ENCODE measurements at regions not wholly inside any gene's neighbourhood (a gene's known extent, or its start where the extent isn't known, plus 50 kb on each side); places are given as distances from the start of the nearest gene placed in this dataset.

GRCh38 chr4:184310171-184310567 lies 92.5 kb upstream of the ENPP6 start:
- peak; percentile 20 for DNase-seq (ENCODE audit: low read depth)

- DNase-seq (ENCODE audit: low read depth), result peak; percentile 17
These were observed 91.8 kb upstream of the ENPP6 start for GRCh38 chr4:184309241-184310170.

- no peak for DNase-seq (ENCODE audit: low read depth)
These were observed 89.3 kb upstream of the ENPP6 start for GRCh38 chr4:184306949-184307348.

- DNase-seq (ENCODE audit: low read depth), result no peak
These were observed 88.8 kb upstream of the ENPP6 start for GRCh38 chr4:184306470-184306869.

- no peak for DNase-seq (ENCODE audit: low read depth)
These were observed 83.1 kb upstream of the ENPP6 start for GRCh38 chr4:184300816-184301215.

GRCh38 chr4:184298254-184298653 lies 80.6 kb upstream of the ENPP6 start:
- no peak for DNase-seq (ENCODE audit: low read depth)

GRCh38 chr4:184295206-184295605 lies 77.5 kb upstream of the ENPP6 start:
- no peak for DNase-seq (ENCODE audit: low read depth)

- no peak for DNase-seq (ENCODE audit: low read depth)
These were observed 77.0 kb upstream of the ENPP6 start for GRCh38 chr4:184294606-184295133.

GRCh38 chr4:184293552-184293951 lies 75.9 kb upstream of the ENPP6 start:
- no peak for DNase-seq (ENCODE audit: low read depth)

GRCh38 chr4:184292877-184293276 lies 75.2 kb upstream of the ENPP6 start:
- DNase-seq (ENCODE audit: low read depth), result no peak

GRCh38 chr4:184292465-184292867 lies 74.8 kb upstream of the ENPP6 start:
- no peak for DNase-seq (ENCODE audit: low read depth)

GRCh38 chr4:184289179-184289535 lies 71.5 kb upstream of the ENPP6 start:
- no peak for DNase-seq (ENCODE audit: low read depth)

GRCh38 chr4:184288451-184289178 lies 70.9 kb upstream of the ENPP6 start:
- no peak for DNase-seq (ENCODE audit: low read depth)

GRCh38 chr4:184287697-184288255 lies 70.1 kb upstream of the ENPP6 start:
- no peak for DNase-seq (ENCODE audit: low read depth)

GRCh38 chr4:184286358-184286757 lies 68.7 kb upstream of the ENPP6 start:
- DNase-seq (ENCODE audit: low read depth), result no peak

GRCh38 chr4:184284742-184285141 lies 67.1 kb upstream of the ENPP6 start:
- DNase-seq (ENCODE audit: low read depth), result no peak

GRCh38 chr4:184284336-184284690 lies 66.6 kb upstream of the ENPP6 start:
- no peak for DNase-seq (ENCODE audit: low read depth)

- DNase-seq (ENCODE audit: low read depth), result no peak
These were observed 66.1 kb upstream of the ENPP6 start for GRCh38 chr4:184283659-184284335.

GRCh38 chr4:184282895-184283654 lies 65.4 kb upstream of the ENPP6 start:
- no peak for DNase-seq (ENCODE audit: low read depth)

GRCh38 chr4:184282251-184282713 lies 64.6 kb upstream of the ENPP6 start:
- no peak for DNase-seq (ENCODE audit: low read depth)

All from activated T-helper 9 cell treated with anti-CD3 and anti-CD28 coated beads, Interleukin-2, amount 50 U/mL, for 16 hours (primary cell).